ENCODE measurements at regions not wholly inside any gene's neighbourhood (a gene's known extent, or its start where the extent isn't known, plus 50 kb on each side); places are given as distances from the start of the nearest gene placed in this dataset.
A peak's percentile ranks its signal among the peaks of the same experiment; 100 is the strongest.

DNA sequence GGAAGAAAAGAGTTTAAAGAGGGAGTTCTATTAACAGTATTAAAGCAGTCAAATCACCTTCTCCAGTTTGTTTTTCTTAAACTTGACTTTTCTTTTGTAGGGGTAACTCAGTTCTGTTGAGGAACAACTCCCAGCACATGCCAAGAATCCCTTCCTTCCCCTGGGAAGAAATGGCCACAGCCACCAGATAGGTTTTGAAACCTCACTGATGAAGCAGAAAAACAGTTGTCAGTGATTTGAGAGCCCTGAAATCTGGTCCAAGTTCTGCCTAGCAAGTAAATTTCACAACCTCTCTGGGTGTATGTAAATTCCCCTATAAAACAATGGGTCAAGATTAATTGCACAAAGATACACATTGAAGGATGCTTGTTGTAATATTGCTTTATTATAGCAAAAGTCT, 167.1 kb downstream of the DHX15 start:
- DNase-seq (ENCODE audit: low spot score): no peak
- no peak for TF ChIP-seq EZH2phosphoT487 (IDR thresholded peaks at IDR 0.05)
- TF ChIP-seq EZH2 (IDR thresholded peaks at IDR 0.05): no peak
- TF ChIP-seq, protein P1, sequence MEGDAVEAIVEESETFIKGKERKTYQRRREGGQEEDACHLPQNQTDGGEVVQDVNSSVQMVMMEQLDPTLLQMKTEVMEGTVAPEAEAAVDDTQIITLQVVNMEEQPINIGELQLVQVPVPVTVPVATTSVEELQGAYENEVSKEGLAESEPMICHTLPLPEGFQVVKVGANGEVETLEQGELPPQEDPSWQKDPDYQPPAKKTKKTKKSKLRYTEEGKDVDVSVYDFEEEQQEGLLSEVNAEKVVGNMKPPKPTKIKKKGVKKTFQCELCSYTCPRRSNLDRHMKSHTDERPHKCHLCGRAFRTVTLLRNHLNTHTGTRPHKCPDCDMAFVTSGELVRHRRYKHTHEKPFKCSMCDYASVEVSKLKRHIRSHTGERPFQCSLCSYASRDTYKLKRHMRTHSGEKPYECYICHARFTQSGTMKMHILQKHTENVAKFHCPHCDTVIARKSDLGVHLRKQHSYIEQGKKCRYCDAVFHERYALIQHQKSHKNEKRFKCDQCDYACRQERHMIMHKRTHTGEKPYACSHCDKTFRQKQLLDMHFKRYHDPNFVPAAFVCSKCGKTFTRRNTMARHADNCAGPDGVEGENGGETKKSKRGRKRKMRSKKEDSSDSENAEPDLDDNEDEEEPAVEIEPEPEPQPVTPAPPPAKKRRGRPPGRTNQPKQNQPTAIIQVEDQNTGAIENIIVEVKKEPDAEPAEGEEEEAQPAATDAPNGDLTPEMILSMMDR (IDR thresholded peaks at IDR 0.05): no peak
- Histone ChIP-seq H3K9ac (no peak overlapping the region), H3K27me3 (no peaks in the 10 kb centered on the region), H3K4me1 (peaks cover 28% of the 10 kb centered on the region), H3K36me3 (no peaks in the 10 kb centered on the region), H3K27ac (no peak overlapping the region), H3K79me2 (ENCODE audit: low read depth) (no peaks in the 10 kb centered on the region), H3K4me3 (no peak overlapping the region), H3K4me2 (no peak overlapping the region), H4K20me1 (ENCODE audit: low read depth) (no peaks in the 10 kb centered on the region), H3K9me3 (ENCODE audit: low read depth) (no peaks in the 10 kb centered on the region), H3F3A (ENCODE audit: low read depth) (peaks cover 27% of the 10 kb centered on the region), H2AFZ (replicated peaks) (no peak overlapping the region)
- Mint-ChIP-seq H3K4me3 (no peak overlapping the region), H3K27me3 (ENCODE audit: insufficient read depth, low read depth) (no peaks in the 10 kb centered on the region), H3K27ac (no peak overlapping the region), H3K4me1 (peaks cover 23% of the 10 kb centered on the region), H3K9me3 (no peaks in the 10 kb centered on the region), H3K36me3 (no peaks in the 10 kb centered on the region)

DNA sequence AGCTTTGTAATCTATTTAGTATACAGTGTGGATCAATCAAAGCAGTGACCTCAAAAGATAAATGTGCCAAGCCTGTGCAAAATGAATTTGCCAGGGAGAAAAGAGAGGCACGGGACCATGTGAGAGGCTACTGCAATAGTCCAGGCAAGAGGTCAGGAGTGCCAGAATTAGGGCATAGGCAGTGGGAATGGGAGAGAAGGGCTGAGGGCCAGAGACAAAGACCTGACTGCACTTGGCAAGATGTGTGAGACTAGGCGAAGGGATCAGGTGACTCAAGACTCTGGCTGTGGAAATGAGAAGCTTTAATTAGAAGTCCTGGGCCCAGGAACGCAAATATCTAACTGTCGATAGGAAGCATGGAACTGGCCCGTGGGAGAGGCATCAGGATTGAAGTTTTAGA, 168.1 kb downstream of the DHX15 start:
- Histone ChIP-seq H3K4me3 (no peak overlapping the region), H3K79me2 (ENCODE audit: low read depth) (no peaks in the 10 kb centered on the region), H3K27ac (no peak overlapping the region), H3K9me3 (ENCODE audit: low read depth) (no peaks in the 10 kb centered on the region), H3K4me1 (peaks cover 28% of the 10 kb centered on the region), H3K27me3 (peaks cover 6% of the 10 kb centered on the region), H4K20me1 (ENCODE audit: low read depth) (no peaks in the 10 kb centered on the region), H3K9ac (no peak overlapping the region), H3F3A (ENCODE audit: low read depth) (peaks cover 27% of the 10 kb centered on the region), H3K36me3 (no peaks in the 10 kb centered on the region), H3K4me2 (no peak overlapping the region), H2AFZ (replicated peaks) (no peak overlapping the region)
- peak overlapping the region; percentile 8 for H3K27ac Mint-ChIP-seq
- peaks cover 2% of the 10 kb centered on the region for H3K27me3 Mint-ChIP-seq (ENCODE audit: insufficient read depth, low read depth)
- H3K9me3 Mint-ChIP-seq: no peaks in the 10 kb centered on the region
- DNase-seq (ENCODE audit: low spot score): no peak
- peaks cover 27% of the 10 kb centered on the region for H3K4me1 Mint-ChIP-seq
- H3K4me3 Mint-ChIP-seq: no peak overlapping the region
- H3K36me3 Mint-ChIP-seq: no peaks in the 10 kb centered on the region
- TF ChIP-seq, protein P1 (IDR thresholded peaks at IDR 0.05): no peak
- TF ChIP-seq EZH2 (IDR thresholded peaks at IDR 0.05): no peak
- TF ChIP-seq EZH2phosphoT487 (IDR thresholded peaks at IDR 0.05): no peak

DNA sequence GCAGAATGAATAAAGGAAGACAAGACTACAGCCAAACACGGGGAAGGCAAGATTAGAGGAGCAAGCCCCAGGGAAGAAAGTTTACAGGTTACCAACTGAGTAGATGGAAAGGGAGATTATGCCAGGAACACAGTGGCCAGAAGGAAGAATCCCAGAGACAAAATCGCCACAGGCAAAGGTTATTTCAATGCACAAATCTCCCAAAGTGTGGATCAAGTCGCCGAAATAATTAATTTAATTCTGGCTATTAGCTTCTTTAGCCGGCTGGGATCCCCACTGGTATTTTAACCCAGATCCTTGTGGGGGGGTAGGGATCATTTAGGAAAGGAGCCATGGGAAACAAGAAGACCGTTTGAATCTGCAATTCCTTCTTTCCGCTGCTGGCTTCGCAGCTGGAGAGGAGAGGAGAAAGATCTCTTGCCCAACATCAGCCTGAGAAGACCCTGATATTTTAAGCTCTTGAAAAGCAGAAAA, 171.0 kb downstream of the DHX15 start:
- TF ChIP-seq EZH2 (IDR thresholded peaks at IDR 0.05) (no peak), EZH2phosphoT487 (IDR thresholded peaks at IDR 0.05) (peak; percentile 65)
- TF ChIP-seq, protein P1 (IDR thresholded peaks at IDR 0.05): peak; percentile 24
- no peaks in the 10 kb centered on the region for H4K20me1 ChIP-seq (ENCODE audit: low read depth)
- H3K9ac ChIP-seq: no peak overlapping the region
- H3K9me3 ChIP-seq (ENCODE audit: low read depth): no peaks in the 10 kb centered on the region
- H3K4me1 ChIP-seq: peaks cover 18% of the 10 kb centered on the region
- no peaks in the 10 kb centered on the region for H3K79me2 ChIP-seq (ENCODE audit: low read depth)
- no peaks in the 10 kb centered on the region for H3K36me3 ChIP-seq
- peaks cover 21% of the 10 kb centered on the region for H3K27me3 ChIP-seq
- peak overlapping the region; percentile 45 for H3K4me2 ChIP-seq
- no peak overlapping the region for H3K4me3 ChIP-seq
- no peaks in the 10 kb centered on the region for H3K9me3 Mint-ChIP-seq
- H2AFZ ChIP-seq (replicated peaks): no peak overlapping the region
- H3K4me3 Mint-ChIP-seq: no peak overlapping the region
- H3K27ac Mint-ChIP-seq: peak overlapping the region; percentile 61
- H3F3A ChIP-seq (ENCODE audit: low read depth): peaks cover 21% of the 10 kb centered on the region
- H3K36me3 Mint-ChIP-seq: no peaks in the 10 kb centered on the region
- H3K27me3 Mint-ChIP-seq (ENCODE audit: insufficient read depth, low read depth): peaks cover 2% of the 10 kb centered on the region
- H3K4me1 Mint-ChIP-seq: peaks cover 19% of the 10 kb centered on the region
- peak; percentile 83 for DNase-seq (ENCODE audit: low spot score)
- peak overlapping the region; percentile 53 for H3K27ac ChIP-seq

All from neural progenitor cell (in vitro differentiated cells).